ENCODE measurements at regions not wholly inside any gene's neighbourhood (a gene's known extent, or its start where the extent isn't known, plus 50 kb on each side); places are given as distances from the start of the nearest gene placed in this dataset.

- Histone ChIP-seq H2AFZ (ENCODE audit: low read depth) (no peak overlapping the region), H3K9ac (no peak overlapping the region), H3K4me1 (ENCODE audit: low read depth, poor library complexity, severe bottlenecking) (no peaks in the 10 kb centered on the region), H3K36me3 (ENCODE audit: insufficient read depth) (no peaks in the 10 kb centered on the region), H4K20me1 (ENCODE audit: insufficient read depth) (no peaks in the 10 kb centered on the region), H3K4me2 (no peak overlapping the region), H3K79me2 (ENCODE audit: insufficient read depth, low read depth) (no peaks in the 10 kb centered on the region), H3K4me3 (IDR thresholded peaks at IDR 0.05; ENCODE audit: insufficient read depth, low read depth, low read length) (no peak overlapping the region), H3K27me3 (ENCODE audit: insufficient read depth, low read depth) (no peaks in the 10 kb centered on the region), H3K27ac (no peak overlapping the region)
- TF ChIP-seq CTCF (conservative IDR thresholded peaks at IDR 0.05; ENCODE audit: low read depth, low read length): no peak
Measured at GRCh38 chr5:135228222-135228621, 170.8 kb downstream of the MACROH2A1 start.

GRCh38 chr5:135227064-135228022 lies 171.7 kb downstream of the MACROH2A1 start:
- Histone ChIP-seq H3K27ac (no peak overlapping the region), H3K4me3 (IDR thresholded peaks at IDR 0.05; ENCODE audit: insufficient read depth, low read depth, low read length) (no peak overlapping the region), H3K27me3 (ENCODE audit: insufficient read depth, low read depth) (no peaks in the 10 kb centered on the region), H3K4me2 (no peak overlapping the region), H2AFZ (ENCODE audit: low read depth) (no peak overlapping the region), H3K4me1 (ENCODE audit: low read depth, poor library complexity, severe bottlenecking) (no peaks in the 10 kb centered on the region), H3K79me2 (ENCODE audit: insufficient read depth, low read depth) (no peaks in the 10 kb centered on the region), H3K36me3 (ENCODE audit: insufficient read depth) (no peaks in the 10 kb centered on the region), H4K20me1 (ENCODE audit: insufficient read depth) (no peaks in the 10 kb centered on the region), H3K9ac (no peak overlapping the region)
- no peak for TF ChIP-seq CTCF (conservative IDR thresholded peaks at IDR 0.05; ENCODE audit: low read depth, low read length)

GRCh38 chr5:135225856-135226560 lies 173.0 kb downstream of the MACROH2A1 start:
- Histone ChIP-seq H4K20me1 (ENCODE audit: insufficient read depth) (no peaks in the 10 kb centered on the region), H3K36me3 (ENCODE audit: insufficient read depth) (no peaks in the 10 kb centered on the region), H3K27me3 (ENCODE audit: insufficient read depth, low read depth) (no peaks in the 10 kb centered on the region), H3K9ac (no peak overlapping the region), H3K79me2 (ENCODE audit: insufficient read depth, low read depth) (no peaks in the 10 kb centered on the region), H3K4me2 (no peak overlapping the region), H3K4me1 (ENCODE audit: low read depth, poor library complexity, severe bottlenecking) (no peaks in the 10 kb centered on the region), H2AFZ (ENCODE audit: low read depth) (no peak overlapping the region), H3K4me3 (IDR thresholded peaks at IDR 0.05; ENCODE audit: insufficient read depth, low read depth, low read length) (no peak overlapping the region), H3K27ac (no peak overlapping the region)
- TF ChIP-seq CTCF (conservative IDR thresholded peaks at IDR 0.05; ENCODE audit: low read depth, low read length): no peak

GRCh38 chr5:135223891-135224625 lies 175.0 kb downstream of the MACROH2A1 start:
- Histone ChIP-seq H2AFZ (ENCODE audit: low read depth) (no peak overlapping the region), H3K27ac (no peak overlapping the region), H3K27me3 (ENCODE audit: insufficient read depth, low read depth) (no peaks in the 10 kb centered on the region), H3K36me3 (ENCODE audit: insufficient read depth) (no peaks in the 10 kb centered on the region), H3K4me1 (ENCODE audit: low read depth, poor library complexity, severe bottlenecking) (no peaks in the 10 kb centered on the region), H3K9ac (no peak overlapping the region), H3K4me2 (no peak overlapping the region), H3K79me2 (ENCODE audit: insufficient read depth, low read depth) (no peaks in the 10 kb centered on the region), H4K20me1 (ENCODE audit: insufficient read depth) (no peaks in the 10 kb centered on the region), H3K4me3 (IDR thresholded peaks at IDR 0.05; ENCODE audit: insufficient read depth, low read depth, low read length) (no peak overlapping the region)
- TF ChIP-seq CTCF (conservative IDR thresholded peaks at IDR 0.05; ENCODE audit: low read depth, low read length): no peak
